ENCODE measurements at regions not wholly inside any gene's neighbourhood (a gene's known extent, or its start where the extent isn't known, plus 50 kb on each side); places are given as distances from the start of the nearest gene placed in this dataset.
A peak's percentile ranks its signal among the peaks of the same experiment; 100 is the strongest.
"Not testable (repeated sequence)": the region's sequence is repeated elsewhere in the genome, so short reads cannot be mapped to it uniquely, and the experiment has no call there.

- H3K27ac ChIP-seq (ENCODE audit: low read depth, low read length); H3K36me3 ChIP-seq (ENCODE audit: control insufficient read depth in 3 of 3, insufficient read depth in 3 of 3, low read length in 3 of 3); H3K4me3 ChIP-seq (ENCODE audit: low read length in 3 of 3); H3K9ac ChIP-seq (ENCODE audit: low read depth in 1 of 3, low read length in 3 of 3); H3K4me1 ChIP-seq (ENCODE audit: control insufficient read depth in 3 of 3, insufficient read depth in 3 of 3, low read length in 3 of 3); H3K27me3 ChIP-seq (ENCODE audit: control insufficient read depth in 3 of 3, insufficient read depth in 3 of 3, low read length in 3 of 3); H3K9me3 ChIP-seq (ENCODE audit: control insufficient read depth in 3 of 3, low read length in 3 of 3): not testable (repeated sequence)
Observed at GRCh38 chr16:29578898-29579297, 72.7 kb upstream of the NPIPB12 start.

GRCh38 chr16:29581764-29582163 is 75.6 kb upstream of the NPIPB12 start:
- not testable (repeated sequence) for H3K27me3 ChIP-seq (ENCODE audit: control insufficient read depth in 3 of 3, insufficient read depth in 3 of 3, low read length in 3 of 3); H3K4me1 ChIP-seq (ENCODE audit: control insufficient read depth in 3 of 3, insufficient read depth in 3 of 3, low read length in 3 of 3); H3K4me3 ChIP-seq (ENCODE audit: low read length in 3 of 3); H3K9me3 ChIP-seq (ENCODE audit: control insufficient read depth in 3 of 3, low read length in 3 of 3); H3K36me3 ChIP-seq (ENCODE audit: control insufficient read depth in 3 of 3, insufficient read depth in 3 of 3, low read length in 3 of 3); H3K9ac ChIP-seq (ENCODE audit: low read depth in 1 of 3, low read length in 3 of 3); H3K27ac ChIP-seq (ENCODE audit: low read depth, low read length)

GRCh38 chr16:29591919-29592318 is 71.1 kb upstream of the SPN start:
- H3K4me3 ChIP-seq (ENCODE audit: low read length in 3 of 3); H3K4me1 ChIP-seq (ENCODE audit: control insufficient read depth in 3 of 3, insufficient read depth in 3 of 3, low read length in 3 of 3); H3K27ac ChIP-seq (ENCODE audit: low read depth, low read length); H3K9ac ChIP-seq (ENCODE audit: low read depth in 1 of 3, low read length in 3 of 3); H3K36me3 ChIP-seq (ENCODE audit: control insufficient read depth in 3 of 3, insufficient read depth in 3 of 3, low read length in 3 of 3); H3K9me3 ChIP-seq (ENCODE audit: control insufficient read depth in 3 of 3, low read length in 3 of 3); H3K27me3 ChIP-seq (ENCODE audit: control insufficient read depth in 3 of 3, insufficient read depth in 3 of 3, low read length in 3 of 3): not testable (repeated sequence)

- peak overlapping the region; percentile 85 for H3K27ac ChIP-seq (ENCODE audit: low read depth, low read length)
- H3K27me3 ChIP-seq (ENCODE audit: control insufficient read depth in 3 of 3, insufficient read depth in 3 of 3, low read length in 3 of 3); H3K36me3 ChIP-seq (ENCODE audit: control insufficient read depth in 3 of 3, insufficient read depth in 3 of 3, low read length in 3 of 3); H3K4me1 ChIP-seq (ENCODE audit: control insufficient read depth in 3 of 3, insufficient read depth in 3 of 3, low read length in 3 of 3); H3K9me3 ChIP-seq (ENCODE audit: control insufficient read depth in 3 of 3, low read length in 3 of 3): not testable (repeated sequence)
- peak overlapping the region in 2 of 3 donors; percentile 75 to 86 for H3K9ac ChIP-seq (ENCODE audit: low read depth in 1 of 3, low read length in 3 of 3)
- peak overlapping the region; percentile 43 to 78 (median 77) for H3K4me3 ChIP-seq (ENCODE audit: low read length in 3 of 3)
Observed at GRCh38 chr16:29594269-29594925, 68.7 kb upstream of the SPN start.

- H3K36me3 ChIP-seq (ENCODE audit: control insufficient read depth in 3 of 3, insufficient read depth in 3 of 3, low read length in 3 of 3); H3K27me3 ChIP-seq (ENCODE audit: control insufficient read depth in 3 of 3, insufficient read depth in 3 of 3, low read length in 3 of 3); H3K9me3 ChIP-seq (ENCODE audit: control insufficient read depth in 3 of 3, low read length in 3 of 3): not testable (repeated sequence)
- Histone ChIP-seq H3K9ac (ENCODE audit: low read depth in 1 of 3, low read length in 3 of 3) (peak overlapping the region; percentile 75 to 86 (median 83)), H3K4me3 (ENCODE audit: low read length in 3 of 3) (peak overlapping the region; percentile 74 to 83 (median 77)), H3K27ac (ENCODE audit: low read depth, low read length) (peak overlapping the region; percentile 85), H3K4me1 (ENCODE audit: control insufficient read depth in 3 of 3, insufficient read depth in 3 of 3, low read length in 3 of 3) (peaks cover 0 to 11% (median 6%) of the 10 kb centered on the region in 3 donors)
Observed at GRCh38 chr16:29594926-29595838, 67.9 kb upstream of the SPN start.

- H3K36me3 ChIP-seq (ENCODE audit: control insufficient read depth in 3 of 3, insufficient read depth in 3 of 3, low read length in 3 of 3); H3K27ac ChIP-seq (ENCODE audit: low read depth, low read length): not testable (repeated sequence)
Observed at GRCh38 chr16:29597030-29597429, 66.0 kb upstream of the SPN start.

GRCh38 chr16:29600111-29601000 is 62.7 kb upstream of the SPN start:
- peaks cover 3 to 47% (median 20%) of the 10 kb centered on the region in 3 donors for H3K4me1 ChIP-seq (ENCODE audit: control insufficient read depth in 3 of 3, insufficient read depth in 3 of 3, low read length in 3 of 3)
- not testable (repeated sequence) for H3K9me3 ChIP-seq (ENCODE audit: control insufficient read depth in 3 of 3, low read length in 3 of 3); H3K9ac ChIP-seq (ENCODE audit: low read depth in 1 of 3, low read length in 3 of 3); H3K36me3 ChIP-seq (ENCODE audit: control insufficient read depth in 3 of 3, insufficient read depth in 3 of 3, low read length in 3 of 3); H3K27me3 ChIP-seq (ENCODE audit: control insufficient read depth in 3 of 3, insufficient read depth in 3 of 3, low read length in 3 of 3); H3K4me3 ChIP-seq (ENCODE audit: low read length in 3 of 3)
- peak overlapping the region; percentile 12 for H3K27ac ChIP-seq (ENCODE audit: low read depth, low read length)

More at GRCh38 chr16:29597030-29597429, 66.0 kb upstream of the SPN start:
- not testable (repeated sequence) for H3K27me3 ChIP-seq (ENCODE audit: control insufficient read depth in 3 of 3, insufficient read depth in 3 of 3, low read length in 3 of 3); H3K9me3 ChIP-seq (ENCODE audit: control insufficient read depth in 3 of 3, low read length in 3 of 3); H3K4me3 ChIP-seq (ENCODE audit: low read length in 3 of 3); H3K9ac ChIP-seq (ENCODE audit: low read depth in 1 of 3, low read length in 3 of 3)
- peaks cover 0 to 25% (median 7%) of the 10 kb centered on the region in 3 donors for H3K4me1 ChIP-seq (ENCODE audit: control insufficient read depth in 3 of 3, insufficient read depth in 3 of 3, low read length in 3 of 3)

GRCh38 chr16:29602247-29602625 is 60.8 kb upstream of the SPN start:
- H3K4me1 ChIP-seq (ENCODE audit: control insufficient read depth in 3 of 3, insufficient read depth in 3 of 3, low read length in 3 of 3): peaks cover 3 to 53% (median 22%) of the 10 kb centered on the region in 3 donors
- H3K4me3 ChIP-seq (ENCODE audit: low read length in 3 of 3): peak overlapping the region in 1 of 3 donors; percentile 29
- H3K36me3 ChIP-seq (ENCODE audit: control insufficient read depth in 3 of 3, insufficient read depth in 3 of 3, low read length in 3 of 3); H3K9me3 ChIP-seq (ENCODE audit: control insufficient read depth in 3 of 3, low read length in 3 of 3); H3K27me3 ChIP-seq (ENCODE audit: control insufficient read depth in 3 of 3, insufficient read depth in 3 of 3, low read length in 3 of 3); H3K27ac ChIP-seq (ENCODE audit: low read depth, low read length): not testable (repeated sequence)
- peak overlapping the region in 1 of 3 donors; percentile 33 for H3K9ac ChIP-seq (ENCODE audit: low read depth in 1 of 3, low read length in 3 of 3)

GRCh38 chr16:29602683-29603088 is 60.4 kb upstream of the SPN start:
- H3K27me3 ChIP-seq (ENCODE audit: control insufficient read depth in 3 of 3, insufficient read depth in 3 of 3, low read length in 3 of 3); H3K4me3 ChIP-seq (ENCODE audit: low read length in 3 of 3); H3K9me3 ChIP-seq (ENCODE audit: control insufficient read depth in 3 of 3, low read length in 3 of 3); H3K9ac ChIP-seq (ENCODE audit: low read depth in 1 of 3, low read length in 3 of 3); H3K27ac ChIP-seq (ENCODE audit: low read depth, low read length); H3K36me3 ChIP-seq (ENCODE audit: control insufficient read depth in 3 of 3, insufficient read depth in 3 of 3, low read length in 3 of 3): not testable (repeated sequence)
- H3K4me1 ChIP-seq (ENCODE audit: control insufficient read depth in 3 of 3, insufficient read depth in 3 of 3, low read length in 3 of 3): peaks cover 3 to 53% (median 22%) of the 10 kb centered on the region in 3 donors

All from skeletal muscle tissue (tissue), 3 donors.